ENCODE measurements at regions not wholly inside any gene's neighbourhood (a gene's known extent, or its start where the extent isn't known, plus 50 kb on each side); places are given as distances from the start of the nearest gene placed in this dataset.

GRCh38 chr6:15853259-15853658, 190.4 kb upstream of the DTNBP1 start:
- TF ChIP-seq GATA1 (IDR thresholded peaks at IDR 0.05; ENCODE audit: low read depth, low read length) = no peak
- DNase-seq = no peak

DNA sequence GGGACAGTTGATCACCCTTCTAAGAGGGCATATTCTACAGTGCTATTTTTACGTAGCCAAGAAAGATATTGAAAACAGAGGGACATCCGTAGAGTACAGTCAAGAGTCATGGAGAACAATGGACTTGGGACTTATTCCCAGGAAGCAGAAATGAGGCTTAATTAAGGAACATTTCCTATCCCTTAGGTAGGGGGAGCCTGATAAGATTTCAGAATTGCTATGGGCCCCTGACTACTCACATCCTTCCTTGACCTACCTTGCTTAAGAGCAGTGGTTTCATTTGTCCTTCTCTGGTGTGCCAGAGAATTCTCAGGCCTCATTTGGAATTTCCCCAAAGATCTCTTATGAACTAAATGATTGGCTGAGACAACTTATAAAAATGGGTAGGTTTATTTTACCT, 189.5 kb upstream of the DTNBP1 start:
- DNase-seq = no peak
- TF ChIP-seq POLR2A (IDR thresholded peaks at IDR 0.05; ENCODE audit: low read length) (no peak), GATA1 (IDR thresholded peaks at IDR 0.05; ENCODE audit: low read depth, low read length) (no peak)

- no peak for TF ChIP-seq POLR2A (IDR thresholded peaks at IDR 0.05; ENCODE audit: low read length)
- TF ChIP-seq GATA1 (IDR thresholded peaks at IDR 0.05; ENCODE audit: low read depth, low read length) = no peak
Observed at GRCh38 chr6:15849395-15849794, 186.6 kb upstream of the DTNBP1 start.

DNA sequence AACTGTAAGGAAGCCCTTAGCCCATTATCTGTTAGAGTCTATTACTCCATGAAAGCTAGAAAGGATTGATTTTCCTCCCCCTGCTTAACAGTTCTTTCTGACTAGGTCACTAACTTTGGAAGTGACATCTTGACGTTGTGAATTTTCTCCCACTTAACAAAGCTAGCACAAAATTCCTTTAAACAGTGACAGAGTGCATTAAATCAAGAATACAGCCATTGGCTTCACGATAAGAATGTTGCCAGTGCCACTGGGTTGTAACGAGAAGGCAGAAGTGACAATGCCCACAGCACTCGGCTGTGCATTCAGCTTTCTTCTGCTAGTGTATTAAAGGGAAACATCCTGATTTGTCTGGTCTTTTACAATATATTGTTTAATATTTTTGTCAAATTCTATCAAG, 182.7 kb upstream of the DTNBP1 start:
- TF ChIP-seq POLR2A (IDR thresholded peaks at IDR 0.05; ENCODE audit: low read length) (no peak), GATA1 (IDR thresholded peaks at IDR 0.05; ENCODE audit: low read depth, low read length) (no peak)
- no peak for DNase-seq

More at GRCh38 chr6:15849395-15849794, 186.6 kb upstream of the DTNBP1 start:
- DNase-seq = no peak

GRCh38 chr6:15843764-15844163, 180.9 kb upstream of the DTNBP1 start:
- no peak for TF ChIP-seq POLR2A (IDR thresholded peaks at IDR 0.05; ENCODE audit: low read length)
- no peak for TF ChIP-seq GATA1 (IDR thresholded peaks at IDR 0.05; ENCODE audit: low read depth, low read length)
- DNase-seq = no peak

GRCh38 chr6:15843226-15843625, 180.4 kb upstream of the DTNBP1 start:
- DNase-seq = no peak
- TF ChIP-seq GATA1 (IDR thresholded peaks at IDR 0.05; ENCODE audit: low read depth, low read length) (no peak), POLR2A (IDR thresholded peaks at IDR 0.05; ENCODE audit: low read length) (no peak)

- DNase-seq = no peak
- TF ChIP-seq GATA1 (IDR thresholded peaks at IDR 0.05; ENCODE audit: low read depth, low read length) = no peak
- TF ChIP-seq POLR2A (IDR thresholded peaks at IDR 0.05; ENCODE audit: low read length) = no peak
Observed at GRCh38 chr6:15842727-15843117, 179.9 kb upstream of the DTNBP1 start.

- TF ChIP-seq POLR2A (IDR thresholded peaks at IDR 0.05; ENCODE audit: low read length) (no peak), GATA1 (IDR thresholded peaks at IDR 0.05; ENCODE audit: low read depth, low read length) (no peak)
- no peak for DNase-seq
Observed at GRCh38 chr6:15841937-15842726, 179.3 kb upstream of the DTNBP1 start.

- TF ChIP-seq POLR2A (IDR thresholded peaks at IDR 0.05; ENCODE audit: low read length) (no peak), GATA1 (IDR thresholded peaks at IDR 0.05; ENCODE audit: low read depth, low read length) (no peak)
- no peak for DNase-seq
Observed at GRCh38 chr6:15839969-15840541, 177.2 kb upstream of the DTNBP1 start.

DNA sequence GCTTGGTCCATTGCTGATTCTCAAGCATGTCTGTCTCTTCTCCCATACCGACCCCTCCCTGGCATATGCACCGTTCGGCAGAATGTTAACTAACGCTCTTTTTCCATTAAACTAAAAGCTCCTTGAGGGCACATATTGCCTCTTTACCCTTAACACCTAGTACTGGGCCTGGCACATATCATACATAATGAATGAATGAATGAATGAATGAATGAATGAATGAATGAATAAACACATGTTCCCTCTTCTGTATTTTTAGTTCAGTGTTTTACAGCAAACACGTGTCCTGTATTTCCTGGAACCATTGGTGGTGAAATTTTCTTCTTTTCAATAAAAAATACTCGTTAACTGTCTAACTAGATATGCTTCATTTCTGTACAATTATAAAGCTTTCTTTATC, 174.4 kb upstream of the DTNBP1 start:
- no peak for DNase-seq
- TF ChIP-seq GATA1 (IDR thresholded peaks at IDR 0.05; ENCODE audit: low read depth, low read length) (no peak), POLR2A (IDR thresholded peaks at IDR 0.05; ENCODE audit: low read length) (no peak)

DNA sequence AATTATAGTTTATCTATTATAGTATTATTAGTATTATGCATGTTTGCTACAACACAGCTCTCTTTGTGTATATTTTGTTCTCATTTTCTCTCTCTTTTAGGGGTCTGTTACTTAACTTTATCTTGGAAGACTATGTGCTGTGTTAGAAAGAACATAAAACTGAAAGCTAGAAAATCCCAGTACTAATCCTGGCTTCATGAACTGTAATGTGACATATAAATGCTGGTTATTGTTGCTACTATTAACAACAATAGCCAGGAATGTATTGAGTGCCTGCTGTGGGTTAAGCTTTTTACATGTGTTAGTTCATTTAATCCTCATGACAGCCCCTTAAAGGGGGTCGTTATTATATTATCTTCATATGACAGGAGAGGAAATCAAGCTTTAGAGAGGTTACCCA, 170.0 kb upstream of the DTNBP1 start:
- no peak for DNase-seq
- TF ChIP-seq GATA1 (IDR thresholded peaks at IDR 0.05; ENCODE audit: low read depth, low read length) (no peak), POLR2A (IDR thresholded peaks at IDR 0.05; ENCODE audit: low read length) (no peak)

DNA sequence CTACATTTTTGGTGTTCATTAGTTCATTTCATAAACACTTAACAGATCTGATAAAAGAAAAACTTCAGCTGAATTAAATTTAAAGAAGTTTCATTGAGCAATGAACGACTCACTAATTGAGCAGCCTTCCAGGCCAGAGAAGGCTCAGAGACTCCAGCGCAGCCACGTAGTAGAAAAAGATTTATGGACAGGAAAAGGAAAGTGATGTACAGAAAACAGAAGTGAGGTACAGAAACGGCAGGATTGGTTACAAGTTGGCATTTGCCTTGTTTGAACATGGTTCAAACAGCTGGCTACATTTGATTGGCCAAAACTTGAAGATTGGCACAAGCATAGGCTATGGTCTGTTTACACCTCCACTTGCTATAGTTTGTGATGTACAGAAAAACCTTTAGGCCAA, 166.3 kb upstream of the DTNBP1 start:
- no peak for DNase-seq
- no peak for TF ChIP-seq GATA1 (IDR thresholded peaks at IDR 0.05; ENCODE audit: low read depth, low read length)
- TF ChIP-seq POLR2A (IDR thresholded peaks at IDR 0.05; ENCODE audit: low read length) = no peak

- TF ChIP-seq GATA1 (IDR thresholded peaks at IDR 0.05; ENCODE audit: low read depth, low read length) (no peak), POLR2A (IDR thresholded peaks at IDR 0.05; ENCODE audit: low read length) (no peak)
- DNase-seq = peak; percentile 24 to 47
Observed at GRCh38 chr6:15827496-15828255, 164.8 kb upstream of the DTNBP1 start.

- no peak for TF ChIP-seq GATA1 (IDR thresholded peaks at IDR 0.05; ENCODE audit: low read depth, low read length)
- no peak for TF ChIP-seq POLR2A (IDR thresholded peaks at IDR 0.05; ENCODE audit: low read length)
- no peak for DNase-seq
Observed at GRCh38 chr6:15826814-15827318, 164.0 kb upstream of the DTNBP1 start.
